ENCODE measurements at regions not wholly inside any gene's neighbourhood (a gene's known extent, or its start where the extent isn't known, plus 50 kb on each side); places are given as distances from the start of the nearest gene placed in this dataset.
"Not testable (repeated sequence)": the region's sequence is repeated elsewhere in the genome, so short reads cannot be mapped to it uniquely, and the experiment has no call there.

GRCh38 chr6:978937-979685 is 286.2 kb upstream of the EXOC2 start:
- no peak for DNase-seq

- not testable (repeated sequence) for DNase-seq
Measured at GRCh38 chr6:977226-977625, 284.3 kb upstream of the EXOC2 start.

DNA sequence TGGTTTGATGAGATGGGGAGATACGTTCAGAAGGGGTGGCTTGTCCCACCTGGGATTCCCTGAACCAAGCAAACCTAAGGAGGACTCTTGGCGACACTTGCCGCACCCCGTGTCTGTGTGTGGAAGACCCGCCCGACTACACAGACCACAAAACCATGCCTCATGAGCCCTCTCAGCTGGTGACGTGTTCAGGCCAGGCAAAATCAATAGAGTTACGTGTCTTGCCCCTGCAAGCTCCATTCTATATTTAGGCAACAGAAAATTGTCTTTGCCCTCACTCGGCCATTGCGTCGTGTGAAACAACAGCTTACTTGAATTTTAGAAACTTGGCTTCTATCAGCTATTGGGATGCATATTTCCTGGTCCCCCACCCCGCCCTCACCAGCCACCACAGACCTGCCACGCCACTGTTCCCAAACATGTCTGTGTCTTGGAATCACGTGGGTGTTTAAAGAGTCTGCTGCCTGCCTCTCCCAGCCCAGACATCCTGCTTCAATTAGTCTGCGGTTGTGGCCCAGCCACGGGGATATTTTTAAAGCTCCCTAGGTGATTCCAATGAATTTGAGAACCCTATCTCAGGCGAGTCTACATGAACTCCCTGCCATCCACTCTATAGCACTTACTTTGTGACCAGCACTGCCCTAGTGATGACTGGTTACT is 279.2 kb upstream of the EXOC2 start:
- DNase-seq = no peak

- DNase-seq = no peak
Measured at GRCh38 chr6:968791-969190, 275.9 kb upstream of the EXOC2 start.

DNA sequence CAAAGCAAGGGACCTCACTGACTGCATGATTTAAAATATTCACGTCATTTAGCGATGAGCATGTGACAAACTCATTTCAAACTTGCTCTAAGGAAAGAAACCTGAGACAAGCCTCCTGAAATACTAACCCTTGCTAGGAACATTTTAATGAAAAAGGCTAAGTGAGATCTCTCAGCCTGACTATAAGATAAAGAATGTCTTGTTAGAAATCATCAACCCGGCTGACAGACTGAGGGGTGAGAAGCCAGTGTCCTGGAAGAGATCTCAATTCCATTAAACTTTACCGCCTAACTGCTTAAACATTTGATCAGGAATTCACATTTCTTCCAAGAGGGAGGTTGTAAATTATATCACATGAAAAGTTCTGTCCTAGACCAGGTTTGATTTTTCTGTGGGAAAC is 274.8 kb upstream of the EXOC2 start:
- DNase-seq = no peak

- DNase-seq = no peak
Measured at GRCh38 chr6:965343-965742, 272.4 kb upstream of the EXOC2 start.

DNA sequence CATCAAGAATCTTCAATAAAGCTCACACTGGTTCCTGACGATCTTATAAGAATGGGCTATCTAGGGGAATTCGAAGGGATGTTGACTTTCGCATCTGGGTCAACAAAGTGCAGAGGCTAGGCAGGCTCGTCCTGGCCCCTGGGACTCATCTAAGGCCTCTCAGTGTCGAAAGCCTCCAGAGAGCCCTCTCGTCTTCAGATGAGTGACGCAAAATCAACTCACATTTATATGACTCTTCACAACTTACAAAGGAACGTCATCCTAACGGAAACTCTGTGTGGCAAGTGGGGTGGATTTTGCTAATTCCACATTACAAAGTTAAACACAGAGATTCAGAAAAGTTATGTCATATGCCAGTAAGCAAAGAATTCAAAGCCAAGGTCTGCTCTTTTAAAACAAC is 270.5 kb upstream of the EXOC2 start:
- no peak for DNase-seq

- DNase-seq = no peak
Measured at GRCh38 chr6:961407-961960, 268.5 kb upstream of the EXOC2 start.

- no peak for DNase-seq
Measured at GRCh38 chr6:960356-960755, 267.4 kb upstream of the EXOC2 start.

- no peak for DNase-seq
Measured at GRCh38 chr6:958488-958887, 265.5 kb upstream of the EXOC2 start.

GRCh38 chr6:951399-952181 is 258.7 kb upstream of the EXOC2 start:
- no peak for DNase-seq

DNA sequence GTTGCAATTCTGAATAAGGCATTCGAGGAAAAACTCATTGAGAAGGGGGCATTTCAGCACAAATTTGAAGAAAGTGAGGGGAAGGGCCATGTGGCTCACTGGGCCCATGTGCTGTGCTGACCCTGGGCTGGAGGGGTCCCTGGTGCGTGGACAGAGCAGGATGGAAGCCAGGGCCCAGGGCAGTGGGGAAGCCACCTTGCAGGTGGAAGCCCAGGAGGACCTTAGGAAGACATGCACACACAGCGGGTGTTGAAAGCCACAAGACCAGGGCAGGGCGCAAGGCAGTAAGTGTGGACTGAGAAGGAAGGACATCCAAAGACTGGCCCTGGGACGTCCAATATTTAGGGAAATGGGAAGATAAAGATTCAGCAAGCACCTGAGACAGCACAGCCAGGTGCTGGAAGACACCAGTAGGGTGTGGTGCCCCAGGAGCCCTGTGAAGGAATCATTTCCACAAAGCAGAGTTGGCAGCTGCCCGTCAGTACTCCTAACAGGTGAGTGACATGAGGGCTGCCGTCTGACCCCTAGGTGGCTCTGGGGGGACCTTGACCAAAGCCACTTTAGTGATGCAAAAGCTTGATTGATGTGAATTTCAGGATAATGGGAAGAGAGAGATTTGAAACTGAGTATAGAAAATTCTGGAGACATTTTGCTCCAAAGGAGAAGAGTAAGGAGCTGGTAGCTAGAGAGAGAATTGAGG is 254.4 kb upstream of the EXOC2 start:
- DNase-seq = no peak

GRCh38 chr6:946546-946945 is 253.6 kb upstream of the EXOC2 start:
- no peak for DNase-seq

DNA sequence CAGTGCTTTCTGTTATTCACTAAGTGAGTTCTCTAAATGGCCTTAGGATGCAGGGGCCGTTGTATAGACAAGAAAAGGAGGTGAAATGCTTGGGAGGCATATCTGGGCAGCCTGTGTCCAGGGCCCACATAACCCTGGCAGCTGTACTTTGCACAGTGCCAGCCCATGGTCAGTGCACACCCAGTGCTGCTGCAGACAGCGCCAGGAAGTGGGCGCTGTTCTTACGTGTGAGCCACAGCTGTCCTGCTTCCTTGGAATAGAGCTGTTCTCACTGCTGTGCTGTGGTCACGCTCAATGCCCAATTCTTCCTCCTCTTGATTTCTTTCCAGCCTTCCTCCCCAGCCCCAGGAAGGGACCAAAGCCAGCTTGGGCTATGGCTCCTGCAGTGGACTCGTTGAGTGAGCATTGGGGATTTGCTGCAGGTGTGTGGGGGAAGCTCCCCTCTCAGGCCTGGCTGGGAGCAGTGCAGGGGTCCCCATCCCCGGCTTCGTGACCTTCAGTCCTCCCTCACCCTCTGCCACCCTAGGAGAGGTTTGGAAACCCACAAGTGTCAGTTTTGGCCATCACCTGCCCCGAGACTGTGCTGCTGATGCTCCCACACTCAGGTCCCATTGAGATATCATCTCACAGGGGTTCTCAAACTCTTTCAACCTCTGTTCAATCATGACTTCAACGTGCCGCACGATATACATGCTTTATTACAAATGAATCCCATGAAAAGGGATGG is 246.8 kb upstream of the EXOC2 start:
- no peak for DNase-seq

DNA sequence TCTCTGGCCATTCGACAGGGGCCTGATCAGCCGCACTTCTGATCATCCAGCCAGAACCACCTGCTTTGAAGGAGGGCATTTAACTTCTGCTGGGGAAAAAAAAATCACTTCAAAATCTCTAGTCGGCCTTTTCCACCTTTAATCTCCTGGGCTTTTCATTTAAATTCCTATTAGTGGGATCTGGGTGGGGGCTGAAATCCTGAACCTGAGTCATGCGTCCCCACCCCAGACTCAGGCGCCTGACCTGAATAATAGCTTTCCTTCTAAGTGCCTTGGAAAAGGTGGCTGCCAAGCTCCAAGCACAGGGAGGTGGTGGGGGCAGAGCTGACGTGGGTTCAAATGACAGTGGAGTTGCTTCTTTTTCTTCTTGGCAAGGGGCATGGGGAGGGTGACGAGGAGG is 246.0 kb upstream of the EXOC2 start:
- no peak for DNase-seq

DNA sequence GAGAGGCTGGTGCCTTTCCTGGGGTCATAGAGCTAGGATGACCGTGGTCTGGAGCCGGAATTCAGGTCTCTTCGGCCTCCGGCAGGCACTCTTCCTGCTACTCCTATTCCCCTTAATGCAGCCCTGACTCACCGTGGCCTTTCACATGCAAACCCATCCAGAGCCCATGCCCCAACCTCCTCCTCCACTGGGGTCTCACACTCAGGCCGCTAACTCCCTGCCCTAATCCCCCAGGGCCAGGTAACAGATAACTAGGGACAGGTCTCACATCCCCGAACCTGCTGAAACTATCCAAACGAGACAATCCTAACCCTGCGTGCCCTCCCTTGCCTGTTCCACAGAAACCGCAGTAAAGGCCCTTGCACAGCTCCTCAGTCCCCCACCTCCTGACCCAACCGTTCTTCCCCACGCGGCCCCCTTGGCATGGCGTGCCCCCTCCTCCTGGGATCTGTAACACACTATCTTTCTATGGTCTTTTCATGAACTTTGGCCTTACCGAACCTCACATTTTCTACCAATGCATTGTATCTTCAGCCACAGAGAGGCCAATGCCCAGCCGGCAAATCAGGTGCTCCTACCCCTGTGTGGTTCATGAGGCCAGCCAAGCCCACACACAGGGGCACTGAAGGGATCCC is 245.4 kb upstream of the EXOC2 start:
- DNase-seq = no peak

GRCh38 chr6:935582-935981 is 242.6 kb upstream of the EXOC2 start:
- DNase-seq = no peak

- DNase-seq = no peak
Measured at GRCh38 chr6:934686-935085, 241.7 kb upstream of the EXOC2 start.

GRCh38 chr6:931919-932318 is 239.0 kb upstream of the EXOC2 start:
- DNase-seq = not testable (repeated sequence)

DNA sequence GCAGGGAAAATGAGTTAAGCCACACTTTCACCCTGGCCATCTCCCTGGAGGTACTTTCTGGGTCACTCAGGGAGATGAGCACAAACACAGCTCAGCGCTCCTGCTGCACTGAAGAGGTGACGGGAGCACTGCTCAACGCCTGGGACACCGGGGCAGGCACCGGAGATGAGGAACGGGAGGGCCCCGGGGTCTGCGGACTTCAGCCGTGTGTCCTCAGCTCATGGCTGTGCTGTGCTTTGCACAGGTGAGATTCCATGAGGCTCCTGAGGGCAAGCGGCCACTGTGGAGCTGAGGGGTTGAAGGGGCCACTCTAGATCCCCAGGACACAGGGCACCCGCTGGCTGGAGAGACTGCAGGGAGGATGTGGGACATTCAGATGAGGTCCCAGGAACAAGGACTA is 234.2 kb upstream of the EXOC2 start:
- no peak for DNase-seq

- no peak for DNase-seq
Measured at GRCh38 chr6:925656-926213, 232.8 kb upstream of the EXOC2 start.

DNA sequence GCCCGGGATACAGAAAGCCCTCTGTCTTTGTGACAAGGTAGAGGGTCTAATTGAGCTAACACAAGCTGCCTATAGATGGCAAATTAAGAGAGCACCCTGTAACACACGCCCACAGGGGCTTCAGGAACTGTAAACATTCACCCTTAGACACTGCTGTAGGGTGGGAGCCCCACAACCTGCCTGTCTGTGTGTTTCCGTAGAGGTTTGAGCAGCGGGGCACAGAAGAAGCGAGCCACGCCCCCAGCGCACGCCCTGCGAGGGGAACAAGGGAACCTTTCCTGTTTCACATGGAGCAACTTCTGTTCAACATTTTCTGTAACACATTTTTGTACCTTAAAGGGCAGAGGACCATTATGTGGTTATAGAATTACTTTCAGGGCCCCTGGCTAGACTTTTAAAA is 231.7 kb upstream of the EXOC2 start:
- no peak for DNase-seq
